Globus pallidus (tissue), 1 donor: ENCODE measurements at regions not wholly inside any gene's neighbourhood (a gene's known extent, or its start where the extent isn't known, plus 50 kb on each side); places are given as distances from the start of the nearest gene placed in this dataset.
A peak's percentile ranks its signal among the peaks of the same experiment; 100 is the strongest.

Source experiments
- DNase-seq: peaks from one replicate; pipeline ENCODE4 v3.0.0-alpha.2; 2015; ENCODE audit warnings: low spot score

DNA sequence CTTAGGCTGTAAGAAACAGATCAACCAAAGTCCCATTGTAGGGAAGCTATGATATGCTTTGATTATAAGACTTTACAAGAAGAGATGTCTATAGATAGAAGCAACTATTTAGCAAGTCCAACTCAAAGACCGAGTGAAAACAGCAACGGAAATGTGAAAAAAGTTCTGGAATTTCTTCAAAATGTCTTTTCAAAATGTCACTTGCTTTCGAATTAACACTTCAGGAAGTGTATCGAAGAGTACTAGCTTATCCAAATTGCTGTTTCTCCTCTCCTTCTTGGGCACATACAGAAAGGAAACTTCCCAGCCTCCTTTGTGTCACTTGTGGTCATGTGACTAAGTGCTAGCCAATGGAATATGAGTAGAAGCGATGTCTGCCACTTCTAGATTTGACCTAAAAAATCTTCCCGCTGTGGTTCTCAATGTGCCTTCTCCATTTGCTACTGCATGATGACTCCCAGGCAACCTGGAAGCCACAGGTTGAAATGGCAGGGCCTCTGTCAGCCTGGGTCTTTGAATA lies 89.9 kb downstream of the TSEN15 start:
- no peak for DNase-seq

DNA sequence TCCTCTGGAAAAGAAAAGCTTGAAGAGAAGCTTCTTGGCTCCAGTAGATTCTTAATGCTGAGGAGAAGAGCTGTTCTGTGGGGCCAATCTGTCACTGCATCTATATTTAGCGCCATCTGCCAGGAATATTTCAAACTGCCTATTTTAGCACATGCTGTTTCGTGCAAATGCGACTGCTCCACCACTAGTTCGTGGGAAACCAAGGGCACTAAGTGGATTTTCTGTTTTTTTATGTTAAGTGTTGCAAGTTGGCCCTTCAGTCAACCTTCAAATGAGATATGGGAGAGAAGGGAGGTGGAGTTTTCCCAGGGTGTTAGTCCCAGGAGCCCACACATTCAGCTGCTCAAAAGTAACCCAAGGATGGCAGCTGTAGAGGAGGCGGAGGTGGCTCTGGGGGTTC lies 91.9 kb downstream of the TSEN15 start:
- DNase-seq = no peak

DNA sequence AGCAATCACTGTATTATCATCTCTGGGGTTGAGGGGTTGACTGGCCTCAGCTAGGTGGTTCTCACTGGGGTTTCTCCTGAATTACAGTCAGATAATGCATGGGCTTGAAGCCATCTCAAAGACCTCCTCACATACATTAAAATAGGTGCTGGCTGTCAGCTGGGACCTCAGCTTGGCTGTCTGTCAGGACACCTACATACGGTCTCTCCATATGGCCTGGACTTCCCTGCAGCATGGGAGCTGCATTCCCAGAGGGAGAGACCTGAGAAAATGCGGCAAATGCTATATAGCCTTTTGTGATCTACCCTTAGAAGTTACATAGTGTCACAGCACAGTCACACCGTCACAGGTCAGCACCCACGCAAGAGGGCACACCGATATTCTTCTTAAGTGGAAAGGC lies 93.6 kb downstream of the TSEN15 start:
- DNase-seq = no peak

DNA sequence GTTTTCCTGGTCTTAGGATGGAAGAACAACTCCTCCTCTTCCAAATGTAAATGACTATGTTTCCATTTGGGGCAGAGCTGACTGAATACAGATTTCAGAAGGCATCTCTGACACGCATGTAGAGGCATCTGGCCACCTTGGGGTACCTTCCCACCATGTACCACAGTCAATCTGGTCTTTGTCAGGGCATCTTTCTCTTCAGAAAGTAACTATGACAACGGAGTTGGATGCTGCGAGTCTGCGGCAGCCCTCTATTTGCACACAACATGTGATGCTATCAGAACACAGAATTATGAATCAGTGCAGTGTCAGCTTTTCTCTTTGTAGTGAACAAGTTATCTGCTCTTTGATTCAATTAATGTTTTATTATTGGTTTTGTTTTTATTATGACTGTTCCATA lies 94.7 kb downstream of the TSEN15 start:
- DNase-seq = no peak

DNA sequence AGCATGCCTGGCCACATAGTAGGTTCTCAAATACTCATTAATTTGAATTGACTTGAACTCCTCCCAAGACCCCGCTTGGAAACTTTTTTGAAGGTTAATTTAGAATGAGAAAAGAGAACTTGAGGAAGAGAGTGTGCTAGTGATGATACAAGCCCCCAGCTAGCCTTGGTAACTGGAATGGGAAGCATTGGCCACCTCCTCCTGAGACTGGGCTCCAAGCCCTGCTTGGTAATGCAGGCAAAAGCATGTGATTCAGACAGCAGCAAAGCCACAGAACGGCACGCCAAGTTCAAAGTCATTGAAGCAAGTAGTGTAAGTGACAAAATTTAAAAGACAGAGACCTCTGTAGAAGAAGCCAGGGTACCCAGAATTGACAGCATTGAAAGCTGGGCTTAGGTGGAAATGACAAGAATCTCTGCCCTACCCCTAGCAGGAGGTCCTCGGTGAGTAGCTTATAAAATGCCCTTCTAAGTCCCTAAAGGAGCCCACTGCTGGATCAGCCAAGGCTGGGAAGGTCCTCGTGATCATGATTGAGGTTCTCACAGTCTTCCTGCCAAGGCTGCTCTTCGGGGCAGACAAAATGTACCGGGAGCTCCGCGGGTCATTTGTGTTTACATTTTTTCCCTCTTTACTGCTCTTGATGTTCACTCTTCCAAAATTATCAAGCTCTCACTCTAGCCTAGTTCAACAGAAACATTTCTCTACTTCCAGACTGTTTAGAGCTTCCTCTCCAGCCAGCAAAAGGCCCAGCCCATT lies 99.4 kb downstream of the TSEN15 start:
- DNase-seq = peak; percentile 50

DNA sequence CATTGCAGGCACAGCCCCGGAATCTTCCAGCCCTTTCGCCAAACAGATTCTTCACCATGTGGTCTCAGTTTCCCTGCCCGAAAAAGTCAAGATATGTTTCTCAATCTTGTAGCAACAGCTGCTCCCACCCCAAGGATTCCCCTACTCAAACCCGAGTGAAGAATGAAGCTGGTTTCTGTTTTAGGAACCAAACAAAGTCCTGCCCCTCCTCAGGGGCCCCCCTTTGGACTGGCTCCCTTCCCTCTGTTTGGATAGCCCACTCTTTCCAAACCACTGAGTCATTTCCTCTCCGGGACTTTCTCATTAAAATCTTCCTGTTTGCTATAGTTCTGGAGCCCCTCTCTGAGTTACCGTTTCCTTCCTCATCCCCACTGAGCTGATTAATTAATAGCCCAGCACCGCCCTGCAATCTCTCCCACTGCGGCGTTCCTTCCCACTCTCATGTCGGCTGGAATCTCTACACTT lies 100.9 kb downstream of the TSEN15 start:
- DNase-seq = no peak

DNA sequence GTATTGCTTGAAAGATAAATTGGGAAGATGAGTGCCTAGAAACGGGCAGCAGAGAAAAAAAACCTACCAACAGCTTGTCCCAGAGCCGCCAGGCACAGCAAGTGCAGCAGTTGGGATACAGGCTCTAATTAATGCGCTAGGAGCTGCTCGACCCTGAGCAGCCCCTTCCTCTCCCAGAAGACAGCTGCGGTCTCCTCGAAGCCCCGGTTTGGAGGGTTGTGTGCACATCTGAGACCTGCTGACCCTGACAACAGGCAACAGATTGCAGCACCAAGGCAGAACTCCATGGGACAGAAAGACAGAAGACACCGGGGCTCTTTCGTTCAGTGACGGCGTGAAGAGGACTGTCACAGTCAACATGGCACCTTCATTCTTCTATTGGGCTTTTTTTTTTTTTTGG lies 101.4 kb downstream of the TSEN15 start:
- no peak for DNase-seq

DNA sequence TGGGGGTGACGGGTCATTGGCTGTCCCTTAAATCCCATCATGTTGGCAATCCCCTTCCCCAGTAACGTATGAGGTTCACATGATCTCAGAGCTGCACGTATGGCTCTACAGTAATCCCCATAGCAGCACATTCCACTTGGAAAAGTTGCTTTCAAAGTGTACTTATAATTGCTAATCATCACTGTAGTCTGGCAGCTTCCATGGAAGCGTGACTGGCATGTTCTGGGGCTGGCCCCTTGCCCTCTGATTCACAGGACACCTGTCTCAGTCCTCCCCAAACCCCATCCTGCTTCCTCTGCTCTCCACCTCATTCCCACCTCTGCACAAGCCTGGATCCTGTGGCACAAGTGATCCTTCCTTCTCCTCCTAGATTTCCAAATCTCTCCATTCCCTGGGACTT lies 102.2 kb downstream of the TSEN15 start:
- no peak for DNase-seq

DNA sequence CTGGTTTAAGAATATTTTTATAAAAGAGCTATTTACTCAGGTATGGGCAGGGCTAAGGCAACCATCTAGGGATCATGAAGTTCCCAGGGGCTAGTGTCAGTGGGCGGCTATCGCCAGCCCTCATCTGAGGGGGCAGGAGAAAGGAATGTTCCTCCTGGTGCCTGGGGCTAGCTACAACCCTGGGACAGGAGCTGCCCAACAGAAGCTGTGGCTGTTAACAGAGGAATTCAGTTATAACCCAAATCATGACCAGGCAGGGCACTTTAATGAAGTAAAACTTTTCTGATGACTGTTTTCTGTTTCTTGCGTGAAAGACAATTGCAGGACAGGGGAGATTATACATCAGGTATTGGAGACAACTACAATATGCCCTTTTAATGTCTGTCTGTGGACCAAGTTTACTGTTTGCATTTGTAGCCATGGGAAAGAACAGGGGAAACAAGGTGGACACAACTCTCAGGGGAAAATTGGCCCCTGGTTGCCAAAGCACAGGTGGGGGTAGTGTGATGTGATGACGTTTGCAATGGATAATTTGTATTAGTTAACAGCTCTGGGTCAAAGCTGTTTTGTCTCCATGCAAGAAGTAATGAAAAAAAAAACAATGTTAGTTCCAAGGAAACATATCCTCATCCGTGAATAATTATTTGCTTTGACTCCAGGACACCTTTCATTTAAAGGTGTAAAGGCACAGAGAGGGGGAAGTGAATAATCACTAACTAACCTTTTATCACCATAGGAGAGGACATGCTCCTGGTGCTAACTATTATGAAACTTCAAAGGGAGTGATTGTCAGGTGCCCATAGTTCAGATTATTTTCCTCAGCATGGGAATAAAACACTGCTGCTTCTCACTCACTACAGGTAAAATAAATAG lies 105.2 kb downstream of the TSEN15 start:
- no peak for DNase-seq

DNA sequence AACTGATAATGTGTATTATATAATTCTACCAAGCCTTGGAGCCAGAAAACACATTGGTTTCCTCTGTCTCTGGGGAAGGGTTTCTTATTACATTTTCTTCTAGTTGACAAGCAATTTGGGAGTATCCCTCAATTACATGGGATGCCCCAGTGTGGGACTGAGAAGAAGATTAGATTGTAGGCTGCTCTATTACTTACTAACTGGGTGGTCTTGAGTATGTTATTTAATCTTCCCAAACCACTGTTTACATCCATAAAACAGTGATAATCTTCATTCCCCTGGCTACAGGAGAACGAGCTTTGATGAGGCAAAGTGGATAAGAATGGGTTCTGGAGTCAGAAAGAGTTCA lies 105.8 kb downstream of the TSEN15 start:
- DNase-seq = no peak

DNA sequence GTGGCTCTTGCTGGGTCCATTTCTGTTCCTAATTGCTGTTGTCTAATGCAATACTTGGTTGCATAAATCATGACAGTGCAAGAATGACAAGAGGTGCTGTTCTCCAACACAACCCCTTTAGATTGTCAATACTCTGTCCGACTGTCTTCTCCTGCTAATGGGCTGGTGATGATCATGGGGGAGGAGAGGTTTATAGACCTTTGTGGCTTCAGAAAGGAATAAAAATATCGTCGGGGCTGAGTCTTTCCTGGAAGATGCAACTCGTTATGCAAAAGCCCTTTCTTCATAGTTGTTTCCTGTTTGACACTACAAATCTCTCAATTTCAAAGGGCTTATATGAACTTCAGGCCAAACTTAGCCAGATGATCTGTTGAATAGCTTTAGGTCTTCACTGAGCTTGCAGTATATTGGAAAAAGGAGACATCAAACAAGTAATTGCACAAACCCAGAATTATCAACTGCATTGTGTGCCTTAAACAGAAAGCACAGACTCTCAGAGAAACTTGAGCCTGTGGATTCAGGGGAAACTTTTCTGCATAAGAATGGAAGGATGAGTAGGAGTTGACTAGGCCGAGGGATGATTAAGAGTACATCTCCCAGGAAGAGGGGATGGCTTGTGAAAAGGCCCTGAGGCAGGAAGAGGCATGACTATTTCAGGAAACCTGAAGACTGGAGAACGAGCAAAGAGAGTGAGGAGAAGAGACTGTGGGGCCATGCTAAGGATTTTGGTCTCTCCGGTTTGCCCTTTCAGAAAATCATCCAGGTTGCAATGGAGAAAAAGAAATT lies 107.6 kb downstream of the TSEN15 start:
- no peak for DNase-seq

DNA sequence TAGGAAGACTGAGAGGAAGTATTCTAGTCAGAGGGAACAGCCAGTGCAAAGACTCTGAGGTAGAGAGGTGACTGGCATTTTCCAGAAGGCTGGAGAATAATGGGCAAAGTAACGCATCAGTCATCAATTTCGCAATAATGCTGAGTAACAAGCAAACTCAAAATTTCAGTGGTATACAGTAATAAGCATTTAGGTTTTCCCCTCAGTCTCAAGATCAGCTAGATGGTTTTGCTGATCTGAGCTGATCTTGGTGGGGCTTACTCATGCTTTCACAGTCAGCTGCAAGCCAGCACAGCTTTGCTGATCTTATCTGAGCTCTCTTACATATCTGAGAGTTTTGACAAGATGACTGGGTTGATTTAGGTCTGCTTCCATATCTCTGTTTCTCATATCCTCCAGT lies 108.7 kb downstream of the TSEN15 start:
- DNase-seq = no peak

DNA sequence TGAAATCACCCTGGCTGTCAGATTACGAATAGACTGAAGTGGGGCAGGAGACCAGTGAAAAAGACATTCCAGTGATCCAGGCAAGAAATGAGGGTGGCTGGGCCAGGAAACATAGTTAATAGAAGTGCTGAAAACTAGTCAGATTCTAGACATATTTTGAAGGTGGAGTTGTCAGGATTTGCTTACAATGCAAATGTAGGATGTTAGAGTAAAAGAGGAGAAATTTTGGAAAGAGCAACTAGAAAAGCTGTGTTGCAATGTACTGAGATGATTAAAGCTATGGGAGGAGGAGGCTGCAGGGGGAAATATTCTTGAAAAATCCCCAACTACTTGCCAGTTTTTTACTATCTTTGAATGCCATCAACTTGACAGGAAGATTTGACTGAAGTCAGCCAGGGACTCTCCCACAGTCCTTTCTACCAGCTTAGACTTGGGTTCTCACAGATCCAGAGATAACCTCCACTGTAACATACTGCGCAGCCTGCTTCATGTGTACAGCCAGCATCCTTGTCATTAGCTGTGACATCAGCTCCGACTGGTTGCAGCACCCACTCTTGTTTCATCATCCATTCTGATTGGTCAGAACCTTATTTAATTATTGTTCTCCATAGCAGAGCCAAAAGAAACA lies 109.7 kb downstream of the TSEN15 start:
- DNase-seq = no peak

DNA sequence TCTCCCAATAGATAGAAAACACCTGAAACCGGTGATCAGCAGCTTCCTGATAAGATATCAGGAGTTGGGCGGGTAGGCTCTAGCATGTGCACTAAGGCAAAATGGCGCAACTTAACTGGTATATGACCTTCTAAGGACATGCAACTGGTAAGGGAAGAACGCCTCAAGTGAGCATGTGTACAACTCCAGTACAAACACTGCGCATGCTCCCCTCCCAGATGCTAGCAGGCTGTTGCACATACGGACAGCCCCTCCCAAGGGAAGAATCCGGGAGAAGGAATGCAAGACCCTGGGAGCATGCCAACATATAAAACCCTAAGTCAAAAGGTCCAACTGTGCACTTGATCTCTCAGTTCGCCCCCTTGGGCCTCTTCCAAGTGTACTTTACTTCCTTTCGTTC lies 110.8 kb downstream of the TSEN15 start:
- no peak for DNase-seq

DNA sequence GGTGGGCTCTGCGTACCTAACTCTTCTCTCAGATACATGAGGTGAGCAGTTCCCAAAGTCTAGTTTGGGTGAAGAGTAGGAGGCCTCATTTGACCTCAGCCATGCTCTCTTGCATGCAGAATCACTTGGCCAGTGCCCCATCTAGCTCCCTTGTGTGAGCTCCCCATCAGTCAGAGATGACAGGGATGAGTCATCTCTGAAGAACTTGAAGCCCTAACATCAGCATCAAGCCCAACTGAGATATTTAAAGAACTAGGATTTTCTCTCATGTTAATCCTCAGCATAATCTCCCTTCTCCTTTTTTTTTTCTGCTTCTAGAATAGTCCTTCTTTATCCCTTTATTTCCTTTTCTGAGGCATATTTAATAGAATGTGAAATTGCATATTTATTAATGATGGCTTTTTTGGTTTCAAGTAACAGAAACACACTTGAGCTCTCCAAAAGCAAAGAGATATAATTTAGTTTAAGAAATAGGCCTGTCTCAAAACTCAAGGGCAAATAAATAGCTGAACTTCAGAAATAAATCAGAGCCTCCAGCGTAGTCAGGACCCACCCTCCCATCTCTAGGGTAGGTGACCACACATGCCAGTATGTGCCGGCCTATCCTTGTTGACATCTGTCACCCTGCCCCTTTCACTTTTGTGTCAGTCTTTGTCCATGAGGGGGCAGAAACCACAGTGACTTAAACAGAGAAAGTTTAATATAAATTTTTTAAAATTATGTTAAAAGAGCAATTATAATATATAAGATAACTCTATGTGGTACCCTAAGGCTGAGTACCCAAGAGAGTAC lies 112.3 kb downstream of the TSEN15 start:
- DNase-seq = no peak

DNA sequence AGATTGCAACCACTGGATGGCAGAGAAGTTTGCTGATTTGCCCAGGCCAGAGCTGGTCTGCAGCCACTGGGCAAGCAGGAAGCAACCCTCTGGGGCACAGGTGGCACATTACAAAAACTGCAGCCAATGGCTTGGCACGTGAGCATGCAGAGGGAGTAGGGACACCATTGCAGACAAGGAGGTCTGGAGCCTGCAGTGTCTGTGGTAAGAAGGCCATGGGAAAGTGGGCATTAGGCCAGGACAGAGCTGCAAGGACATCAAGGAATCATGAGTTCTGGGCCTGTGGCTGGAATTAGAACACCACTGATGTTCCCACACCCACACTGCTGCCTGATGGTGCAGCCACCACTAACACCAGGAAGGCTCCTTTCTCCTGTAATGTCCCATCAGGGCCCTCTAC lies 113.0 kb downstream of the TSEN15 start:
- DNase-seq = no peak

DNA sequence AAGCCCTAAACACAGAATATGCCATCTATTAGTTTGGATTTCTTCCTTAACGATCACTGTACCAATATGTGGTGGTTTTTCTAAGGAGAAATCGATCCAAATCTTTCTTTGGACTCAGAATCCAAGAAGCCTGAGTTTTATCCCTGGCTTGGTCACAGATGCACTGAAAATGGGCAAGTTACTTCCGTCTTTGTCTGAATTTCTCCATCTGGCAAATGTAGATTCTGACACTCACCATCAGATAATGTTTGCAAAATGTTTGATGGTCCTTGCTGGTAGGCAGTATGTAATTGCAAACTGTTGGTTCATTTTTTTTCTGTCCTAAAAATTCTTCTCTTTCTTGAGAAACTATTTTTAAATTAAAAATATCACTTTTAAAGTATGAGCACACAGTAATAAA lies 115.0 kb downstream of the TSEN15 start:
- DNase-seq = no peak

DNA sequence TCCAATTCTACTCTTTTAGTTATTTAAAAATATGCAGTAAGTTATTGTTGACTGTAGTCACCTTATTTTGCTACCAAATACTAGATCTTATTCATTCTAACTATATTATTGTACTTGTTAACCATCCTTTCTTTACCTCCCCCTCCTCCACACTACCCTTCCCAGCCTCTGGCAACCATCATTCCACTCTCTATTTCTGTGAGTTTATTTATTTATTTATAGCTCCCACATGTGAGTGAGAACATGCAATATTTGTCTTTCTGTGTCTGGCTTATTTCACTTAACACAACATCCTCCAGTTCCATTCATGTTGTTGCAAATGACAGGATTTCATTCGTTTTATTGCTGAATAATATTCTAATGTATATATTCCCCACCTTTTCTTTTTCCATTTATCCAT lies 115.8 kb downstream of the TSEN15 start:
- DNase-seq = no peak

DNA sequence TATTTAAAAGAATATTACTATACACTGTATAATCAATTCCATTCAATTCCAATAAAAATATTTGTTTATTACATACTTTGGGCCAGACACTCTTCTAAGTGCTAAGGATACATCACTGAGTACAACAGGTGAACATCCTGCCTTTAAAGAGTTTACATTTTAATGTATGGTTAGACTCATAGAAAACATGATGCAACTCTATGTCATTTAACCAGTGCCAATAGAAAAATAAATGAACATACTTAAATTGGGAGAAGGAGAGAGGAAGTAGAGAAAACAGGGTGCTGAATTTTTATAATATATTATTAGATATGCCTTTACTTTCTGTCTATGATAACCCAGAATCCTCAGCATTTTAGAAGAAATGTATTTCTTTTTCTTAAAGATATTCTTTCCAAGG lies 119.2 kb downstream of the TSEN15 start:
- no peak for DNase-seq

DNA sequence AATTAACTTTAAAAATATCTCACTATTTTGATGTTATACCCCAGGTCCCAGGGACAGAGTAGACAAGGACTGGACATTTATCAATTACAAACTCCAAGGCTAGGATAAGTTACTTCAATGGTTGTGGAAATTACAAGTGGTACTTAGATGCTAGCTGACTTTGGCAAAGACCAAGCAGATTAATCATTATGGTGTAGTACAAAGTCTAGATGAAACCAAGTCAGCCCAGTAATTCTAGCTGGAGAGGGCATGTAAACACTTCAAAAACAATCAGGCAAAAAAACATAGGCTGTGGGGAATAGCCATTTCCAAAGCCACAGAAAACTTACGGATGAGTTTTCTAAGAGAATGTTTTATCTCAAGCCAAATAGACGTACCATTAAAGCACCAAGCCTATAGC lies 124.5 kb downstream of the TSEN15 start:
- no peak for DNase-seq

DNA sequence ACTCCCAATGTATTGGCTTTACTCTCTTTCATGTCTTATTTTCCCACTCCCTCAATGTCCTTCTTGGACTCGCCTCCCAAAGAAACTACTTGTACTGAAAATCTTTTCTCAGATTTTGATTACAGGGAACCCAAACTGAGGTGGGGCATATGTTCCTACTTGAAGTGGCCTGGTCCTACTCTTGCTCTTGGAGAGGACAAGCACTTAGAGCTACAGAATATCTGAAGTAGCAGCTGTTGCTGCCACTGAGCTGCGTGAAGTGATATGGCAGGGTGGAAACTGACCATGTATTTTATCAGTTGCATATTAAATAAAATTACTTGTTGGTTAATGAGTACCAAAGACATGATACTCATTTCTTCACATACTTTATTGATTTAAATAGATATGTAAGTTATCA lies 129.5 kb downstream of the TSEN15 start:
- no peak for DNase-seq
